ENCODE measurements at regions not wholly inside any gene's neighbourhood (a gene's known extent, or its start where the extent isn't known, plus 50 kb on each side); places are given as distances from the start of the nearest gene placed in this dataset.
"Not testable (repeated sequence)": the region's sequence is repeated elsewhere in the genome, so short reads cannot be mapped to it uniquely, and the experiment has no call there.

- not testable (repeated sequence) for DNase-seq (ENCODE audit: low read depth)
These were observed 104.7 kb upstream of the PLGLB2 start for GRCh38 chr2:87643165-87643564.

- DNase-seq (ENCODE audit: low read depth), result not testable (repeated sequence)
These were observed 100.0 kb upstream of the PLGLB2 start for GRCh38 chr2:87647737-87648498.

GRCh38 chr2:87648815-87649214 is 99.1 kb upstream of the PLGLB2 start:
- not testable (repeated sequence) for DNase-seq (ENCODE audit: low read depth)

- not testable (repeated sequence) for DNase-seq (ENCODE audit: low read depth)
These were observed 98.0 kb upstream of the PLGLB2 start for GRCh38 chr2:87649871-87650270.

GRCh38 chr2:87650837-87651236 is 97.0 kb upstream of the PLGLB2 start:
- DNase-seq (ENCODE audit: low read depth), result not testable (repeated sequence)

GRCh38 chr2:87651589-87651988 is 96.3 kb upstream of the PLGLB2 start:
- DNase-seq (ENCODE audit: low read depth), result not testable (repeated sequence)

GRCh38 chr2:87653373-87653772 is 94.5 kb upstream of the PLGLB2 start:
- not testable (repeated sequence) for DNase-seq (ENCODE audit: low read depth)

- not testable (repeated sequence) for DNase-seq (ENCODE audit: low read depth)
These were observed 93.6 kb upstream of the PLGLB2 start for GRCh38 chr2:87654136-87654814.

- not testable (repeated sequence) for DNase-seq (ENCODE audit: low read depth)
These were observed 90.0 kb upstream of the PLGLB2 start for GRCh38 chr2:87657915-87658314.

GRCh38 chr2:87658357-87658756 is 89.5 kb upstream of the PLGLB2 start:
- DNase-seq (ENCODE audit: low read depth), result not testable (repeated sequence)

GRCh38 chr2:87658976-87659375 is 88.9 kb upstream of the PLGLB2 start:
- not testable (repeated sequence) for DNase-seq (ENCODE audit: low read depth)

- DNase-seq (ENCODE audit: low read depth), result not testable (repeated sequence)
These were observed 87.7 kb upstream of the PLGLB2 start for GRCh38 chr2:87660164-87660563.

GRCh38 chr2:87662316-87663290 is 85.3 kb upstream of the PLGLB2 start:
- not testable (repeated sequence) for DNase-seq (ENCODE audit: low read depth)

- DNase-seq (ENCODE audit: low read depth), result not testable (repeated sequence)
These were observed 84.5 kb upstream of the PLGLB2 start for GRCh38 chr2:87663347-87663746.

GRCh38 chr2:87667027-87667426 is 80.9 kb upstream of the PLGLB2 start:
- not testable (repeated sequence) for DNase-seq (ENCODE audit: low read depth)

- DNase-seq (ENCODE audit: low read depth), result not testable (repeated sequence)
These were observed 79.5 kb upstream of the PLGLB2 start for GRCh38 chr2:87668361-87668760.

GRCh38 chr2:87669633-87670231 is 78.2 kb upstream of the PLGLB2 start:
- not testable (repeated sequence) for DNase-seq (ENCODE audit: low read depth)

- DNase-seq (ENCODE audit: low read depth), result not testable (repeated sequence)
These were observed 75.5 kb upstream of the PLGLB2 start for GRCh38 chr2:87672404-87672803.

GRCh38 chr2:87674729-87675128 is 73.2 kb upstream of the PLGLB2 start:
- DNase-seq (ENCODE audit: low read depth), result not testable (repeated sequence)

GRCh38 chr2:87675487-87675886 is 72.4 kb upstream of the PLGLB2 start:
- not testable (repeated sequence) for DNase-seq (ENCODE audit: low read depth)

GRCh38 chr2:87677421-87677923 is 70.4 kb upstream of the PLGLB2 start:
- not testable (repeated sequence) for DNase-seq (ENCODE audit: low read depth)
